NOMO-1 (cell line): ENCODE measurements at regions not wholly inside any gene's neighbourhood (a gene's known extent, or its start where the extent isn't known, plus 50 kb on each side); places are given as distances from the start of the nearest gene placed in this dataset.

Experiments
- DNase-seq, 2 experiments: peaks; one replicate each; lab custom pipeline; 2025; ENCODE audit not compliant: unreplicated experiment in 2 of 2; lab: John Stamatoyannopoulos, UW

DNA sequence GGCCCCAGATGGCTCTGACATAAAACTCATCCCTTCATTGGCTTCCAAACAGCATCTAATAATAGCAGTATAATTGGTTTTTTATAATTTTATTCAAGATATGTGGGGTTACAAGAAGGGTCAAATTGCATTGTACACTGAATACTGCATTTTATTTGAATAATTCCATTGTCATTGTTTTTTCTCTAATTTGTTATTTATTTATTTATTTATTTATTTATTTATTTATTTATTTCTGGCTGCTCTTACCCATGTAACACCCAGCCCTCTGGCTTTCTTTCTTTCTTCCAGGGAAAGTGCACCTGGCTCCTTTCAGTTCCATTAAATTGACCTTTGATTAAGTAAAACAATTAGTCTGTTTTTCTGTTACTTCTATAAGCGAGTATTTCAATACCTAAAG is 210.1 kb downstream of the CDH9 start:
- no peak for DNase-seq

DNA sequence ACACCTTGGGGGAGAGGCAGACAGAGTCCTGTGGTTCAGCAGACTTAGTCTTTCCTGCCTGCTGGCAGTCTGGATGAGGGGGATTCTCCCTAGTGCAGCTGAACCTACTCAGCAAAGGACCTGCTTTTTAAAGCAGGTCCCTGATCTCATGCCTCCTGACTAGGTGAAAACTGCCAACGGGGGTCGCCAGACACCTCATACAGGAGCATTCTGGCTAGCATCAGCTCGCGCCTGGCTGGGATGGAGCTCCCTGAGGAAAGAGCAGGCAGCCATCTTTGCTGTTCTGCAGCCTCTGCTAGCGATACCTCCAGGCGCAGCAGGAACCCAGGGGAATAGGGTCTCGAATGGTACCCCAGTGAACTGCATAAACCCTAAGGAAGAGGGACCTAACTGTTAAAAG is 225.2 kb downstream of the CDH9 start:
- no peak for DNase-seq

DNA sequence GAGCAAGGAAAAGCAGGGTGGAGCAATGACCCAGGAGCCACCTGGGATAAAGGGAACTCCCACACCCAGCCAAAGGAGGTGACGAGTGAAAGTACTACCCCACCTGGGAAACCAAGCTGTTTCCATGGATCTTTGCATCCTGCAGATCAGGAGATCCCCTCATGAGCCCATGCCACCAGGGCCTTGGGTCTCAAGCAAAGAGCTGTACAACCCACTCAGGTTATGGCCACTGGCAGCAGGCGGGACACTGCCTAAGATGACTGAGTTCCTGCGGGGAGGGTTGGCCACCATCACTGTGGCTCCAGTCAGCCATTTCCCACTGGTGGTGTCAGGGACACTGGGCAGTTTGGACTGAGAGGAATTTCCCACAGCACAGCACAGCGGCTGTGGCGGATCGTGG is 225.7 kb downstream of the CDH9 start:
- no peak for DNase-seq

DNA sequence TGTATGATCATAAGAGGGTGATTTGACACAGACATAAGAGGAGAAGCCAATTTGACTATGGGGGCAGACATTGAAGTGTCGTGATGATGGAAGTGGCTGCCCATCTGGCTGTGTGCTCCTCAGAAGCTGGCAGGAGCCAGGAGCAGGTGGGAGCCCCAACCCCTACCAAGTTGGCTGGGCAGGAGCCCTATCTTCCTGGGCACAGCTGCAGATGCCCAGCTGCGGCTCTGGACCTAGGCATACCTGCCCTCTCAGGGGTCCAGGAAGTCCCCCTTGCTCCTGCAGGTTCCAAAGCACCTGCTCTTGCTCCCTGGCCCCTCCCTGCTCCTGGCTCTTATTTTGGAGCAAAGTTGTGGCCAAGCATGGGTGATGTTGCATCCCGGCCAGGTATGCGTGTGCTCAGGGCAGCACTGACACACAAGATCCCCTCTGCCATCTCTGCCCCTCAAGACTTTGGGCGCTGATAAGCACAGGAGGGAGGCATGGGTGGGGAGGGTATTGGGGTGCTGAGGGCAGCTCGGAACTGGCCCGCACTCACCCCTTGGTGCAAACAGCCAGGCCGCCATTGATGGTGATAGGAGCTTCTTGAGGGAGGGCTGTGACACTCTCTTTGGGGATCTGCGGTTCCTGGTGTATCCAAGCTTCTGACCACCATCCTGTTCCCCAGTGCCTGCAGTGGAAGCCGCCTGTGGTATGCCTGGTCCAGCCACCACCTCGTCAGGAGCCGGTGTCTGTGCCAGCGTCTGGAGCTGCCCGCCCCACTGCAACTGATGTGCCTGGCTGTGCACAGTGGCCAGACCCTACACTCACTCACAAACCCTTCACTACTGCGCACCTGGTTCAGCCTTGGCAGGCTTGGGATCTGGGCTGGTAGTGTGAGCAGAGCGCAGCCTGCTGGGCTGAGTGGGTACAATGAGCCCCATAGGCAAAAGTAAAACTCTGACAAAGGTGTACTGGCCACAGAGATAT is 230.9 kb downstream of the CDH9 start:
- DNase-seq, result no peak

DNA sequence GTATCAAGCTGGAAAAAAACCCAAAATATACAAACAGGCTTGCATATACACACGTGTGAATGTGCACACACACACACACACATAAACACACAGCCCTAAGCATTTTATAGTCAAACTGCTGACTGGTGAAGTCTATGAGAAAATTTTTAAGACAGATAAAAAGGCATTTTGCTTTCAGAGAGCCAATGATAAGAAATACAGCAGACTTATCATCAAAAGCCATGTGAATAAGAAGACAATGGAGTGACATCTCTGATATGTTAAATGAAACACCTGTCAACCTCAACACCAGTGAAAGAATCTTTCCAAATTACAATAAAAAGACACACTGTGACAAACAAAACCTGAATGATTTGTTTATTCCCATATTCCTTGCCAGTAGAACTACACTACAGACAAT is 233.3 kb downstream of the CDH9 start:
- DNase-seq, result no peak

DNA sequence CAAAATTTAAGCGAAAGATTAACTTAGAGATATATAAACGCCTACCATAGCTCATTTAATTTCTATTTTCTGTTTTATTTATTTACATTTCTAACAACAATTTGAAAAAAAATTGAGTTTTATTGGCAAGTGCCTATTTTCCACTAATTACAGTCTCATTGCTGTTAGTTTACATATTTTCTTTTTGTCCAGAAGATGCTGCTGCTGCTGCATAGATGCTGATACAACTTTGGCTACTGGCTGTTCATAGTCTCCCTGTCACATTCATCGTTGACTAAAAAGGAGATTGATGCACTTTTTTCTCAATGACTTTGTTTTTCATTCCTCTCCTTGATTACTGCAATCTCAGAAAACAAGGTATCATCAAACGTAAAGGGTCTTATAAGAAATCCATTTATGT is 235.4 kb downstream of the CDH9 start:
- DNase-seq, result no peak

DNA sequence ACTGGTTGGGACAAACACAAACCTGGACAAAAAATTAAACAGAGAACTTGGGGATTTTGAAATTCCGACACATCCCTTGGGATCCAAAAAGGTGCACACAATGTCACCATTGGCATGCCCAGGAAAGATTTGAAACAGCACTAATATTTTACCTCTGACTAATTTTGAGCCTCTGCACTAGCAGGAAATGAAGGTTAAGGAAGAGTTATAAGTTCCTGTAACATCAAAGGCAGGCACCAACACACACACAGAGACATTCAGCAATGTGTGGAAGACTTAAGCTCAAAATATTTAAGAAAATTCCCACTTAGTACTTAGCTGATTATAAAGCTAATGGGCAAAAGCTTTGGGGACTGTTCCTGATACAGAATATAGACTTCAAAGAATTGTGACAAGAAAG is 247.0 kb downstream of the CDH9 start:
- no peak for DNase-seq

DNA sequence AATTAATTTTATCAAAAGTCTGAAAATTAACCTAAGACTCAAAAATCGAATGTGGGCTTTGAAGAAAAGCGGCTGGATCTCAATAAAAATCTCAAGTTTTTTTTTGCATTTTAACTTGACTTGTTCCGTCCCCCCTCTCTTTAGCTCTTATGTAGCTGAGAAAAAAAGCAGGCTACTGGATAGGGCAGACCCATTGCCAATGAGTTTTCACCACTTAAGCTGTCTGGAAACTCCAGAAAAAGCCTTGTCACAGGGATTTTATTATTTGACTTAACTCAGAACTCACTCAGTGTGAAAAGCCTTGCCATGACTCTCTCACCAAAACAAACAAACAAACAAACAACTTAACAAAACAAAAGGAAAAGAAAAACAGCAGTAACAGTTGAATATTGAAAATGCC is 247.4 kb downstream of the CDH9 start:
- no peak for DNase-seq

DNA sequence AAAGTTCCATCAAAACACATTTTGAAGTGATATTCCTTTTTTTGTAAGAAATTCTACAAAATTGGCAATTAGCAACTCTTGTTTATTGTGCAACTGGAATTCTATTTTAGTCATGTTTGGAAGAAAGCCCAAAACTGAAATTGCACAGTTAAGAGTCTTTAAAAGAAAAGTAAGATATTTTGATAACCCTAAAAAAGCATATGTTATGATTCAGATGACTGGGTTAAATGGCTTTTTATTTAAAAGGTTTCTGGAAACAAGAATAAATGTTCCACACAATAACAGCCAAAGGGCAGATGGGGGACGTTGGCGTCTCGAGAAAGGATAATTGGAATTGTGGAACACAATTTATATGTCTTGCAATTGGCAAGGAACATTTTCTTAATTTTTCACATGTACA is 275.2 kb downstream of the CDH9 start:
- no peak for DNase-seq

DNA sequence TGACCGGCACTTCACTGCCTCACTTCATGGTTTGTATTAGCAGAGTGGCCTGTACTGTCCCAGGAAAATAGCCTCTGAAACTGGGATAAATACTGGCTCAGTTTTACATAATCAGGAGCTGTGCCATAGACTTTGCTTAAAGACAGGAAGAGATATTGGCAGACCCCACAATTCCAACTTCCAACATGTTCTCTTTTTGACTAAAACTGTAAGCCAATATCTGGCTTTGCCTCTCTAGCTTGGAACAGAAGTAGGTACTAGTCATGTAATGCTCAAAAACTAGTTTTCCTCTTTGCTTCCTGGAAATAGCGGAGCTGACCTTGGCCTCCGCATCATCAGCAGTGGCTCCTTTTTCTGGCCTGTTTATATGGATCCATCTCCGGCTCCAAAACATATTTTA is 276.9 kb downstream of the CDH9 start:
- no peak for DNase-seq

DNA sequence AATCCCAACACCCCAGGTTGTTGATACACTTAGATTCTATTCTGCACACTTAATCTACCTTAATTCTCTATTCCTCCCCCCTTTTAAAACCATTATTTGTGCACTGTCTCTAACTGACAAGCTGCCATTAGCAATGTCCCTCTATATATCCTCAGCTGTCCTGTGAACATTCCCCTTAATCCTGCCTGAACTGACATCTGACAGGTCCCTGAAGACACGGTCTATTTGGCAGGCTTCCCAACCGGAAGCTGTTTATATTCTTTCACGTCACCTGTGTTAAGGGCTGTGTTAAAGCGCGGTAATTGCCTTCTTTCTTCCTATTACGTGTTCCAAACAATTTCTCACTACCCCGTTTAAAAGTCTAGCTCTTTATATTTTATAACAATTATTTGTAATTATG is 277.3 kb downstream of the CDH9 start:
- no peak for DNase-seq

DNA sequence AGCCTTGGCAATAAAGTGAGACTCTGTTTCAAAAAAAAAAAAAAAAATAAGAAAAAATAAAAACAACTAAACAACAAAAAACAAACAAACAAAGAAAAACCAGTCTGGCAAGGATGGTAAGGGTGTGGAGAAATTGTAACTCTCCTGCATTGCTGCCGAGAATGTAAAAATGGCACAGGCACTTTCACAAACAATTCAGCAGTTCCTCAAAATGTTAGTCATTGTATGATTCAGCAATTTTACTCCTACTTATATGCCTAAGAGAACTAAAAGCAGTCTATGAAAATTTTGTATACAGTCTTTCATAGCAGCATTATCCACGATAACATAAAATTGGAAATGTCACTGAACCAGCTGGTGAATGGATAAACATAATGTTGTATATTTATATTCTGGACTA is 280.4 kb downstream of the CDH9 start:
- DNase-seq, result peak; percentile 89 to 98

DNA sequence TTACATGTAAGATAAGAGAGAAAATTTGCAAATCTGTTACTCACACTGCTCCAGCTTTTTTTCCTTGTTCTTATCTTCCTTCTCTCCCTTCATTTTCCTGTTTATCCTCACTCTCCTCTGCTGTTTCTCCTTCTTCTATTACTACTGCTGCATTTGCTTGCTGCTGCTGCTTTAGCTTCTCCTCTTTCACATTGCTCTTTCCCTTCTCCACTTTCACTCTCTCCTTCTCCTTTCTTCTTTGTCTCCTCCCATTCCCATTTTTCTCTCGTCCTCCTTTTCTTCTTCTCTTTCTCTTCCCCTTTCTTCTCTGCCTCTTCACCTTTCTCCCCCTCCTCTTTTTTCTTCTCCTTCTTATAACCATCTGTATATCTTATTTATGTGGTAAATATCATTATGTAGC is 288.6 kb downstream of the CDH9 start:
- DNase-seq, result no peak

DNA sequence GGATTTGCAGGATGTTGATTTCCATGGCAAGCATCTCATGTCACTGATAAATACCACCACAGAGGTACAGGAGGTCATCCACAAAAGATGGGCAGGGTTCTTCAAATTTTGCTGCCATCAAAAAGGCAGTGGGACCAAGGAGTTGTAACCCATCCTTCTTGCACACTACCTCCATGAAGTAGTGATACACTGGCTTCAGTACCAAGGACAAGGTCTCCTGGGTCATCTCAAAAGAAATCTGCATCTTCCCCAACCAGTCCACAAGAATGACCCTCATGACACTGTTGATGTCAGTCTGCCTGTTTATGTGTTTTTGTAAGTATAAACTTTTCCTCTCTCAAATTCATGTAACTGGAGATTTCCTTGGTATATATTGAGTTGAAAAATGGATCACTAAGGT is 298.2 kb downstream of the CDH9 start:
- no peak for DNase-seq

DNA sequence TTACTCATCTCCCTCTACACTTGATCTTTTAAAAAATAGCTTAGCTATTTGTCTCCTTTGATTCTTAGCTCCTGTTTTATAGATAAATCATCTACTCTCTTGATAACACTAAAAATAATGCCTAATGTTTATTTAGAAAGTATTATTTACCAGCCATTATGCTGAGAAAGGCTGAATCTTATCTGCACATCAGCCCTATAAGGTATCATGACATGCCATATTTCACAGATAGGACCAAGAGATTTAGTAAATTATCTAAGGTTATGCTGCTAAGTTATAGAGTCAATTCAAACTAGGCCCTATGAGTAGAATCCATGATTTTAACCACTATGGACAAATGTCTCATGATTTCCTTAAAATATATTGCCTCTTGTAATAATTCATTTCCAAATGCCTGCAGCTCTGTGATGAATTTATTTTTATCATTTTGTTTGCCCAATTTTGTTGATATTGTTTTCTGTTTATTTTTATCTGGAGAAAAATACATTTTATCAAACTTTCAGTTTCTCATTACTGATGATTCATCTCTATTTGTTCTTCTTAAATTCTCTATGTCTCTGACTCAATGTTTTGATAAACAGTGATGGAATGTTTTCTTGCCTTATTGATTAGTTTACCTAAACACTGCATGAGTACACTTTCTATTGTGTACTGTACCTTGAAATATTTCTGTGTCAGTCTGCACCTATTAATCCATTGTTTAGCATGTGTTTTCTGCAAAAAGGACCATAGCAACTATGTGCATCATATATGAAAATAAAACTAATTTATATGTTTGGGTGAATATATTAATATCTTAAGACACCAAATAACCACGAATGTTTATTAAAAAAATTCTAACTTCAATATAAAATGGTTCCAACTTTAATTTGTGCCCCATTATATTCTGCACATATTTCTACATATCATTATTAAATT is 300.8 kb downstream of the CDH9 start:
- no peak for DNase-seq

DNA sequence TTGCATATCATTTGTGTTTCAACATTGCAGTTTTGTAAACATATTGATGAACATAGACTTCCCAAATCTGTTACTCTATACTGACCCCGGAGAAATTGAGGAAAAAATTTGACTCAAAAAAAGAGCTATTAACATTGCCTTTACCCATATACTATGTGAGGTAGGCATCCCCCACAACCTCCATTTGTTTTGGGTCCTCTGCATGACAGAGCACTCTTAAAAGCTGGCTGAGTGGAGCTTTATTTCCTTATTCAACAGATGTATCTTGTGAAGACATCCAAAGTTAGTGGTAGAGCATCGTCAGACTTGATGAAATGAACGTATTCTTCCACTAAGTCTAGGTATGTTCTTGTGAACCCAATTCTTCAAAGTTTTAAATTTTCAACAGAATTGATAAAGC is 310.5 kb downstream of the CDH9 start:
- no peak for DNase-seq

DNA sequence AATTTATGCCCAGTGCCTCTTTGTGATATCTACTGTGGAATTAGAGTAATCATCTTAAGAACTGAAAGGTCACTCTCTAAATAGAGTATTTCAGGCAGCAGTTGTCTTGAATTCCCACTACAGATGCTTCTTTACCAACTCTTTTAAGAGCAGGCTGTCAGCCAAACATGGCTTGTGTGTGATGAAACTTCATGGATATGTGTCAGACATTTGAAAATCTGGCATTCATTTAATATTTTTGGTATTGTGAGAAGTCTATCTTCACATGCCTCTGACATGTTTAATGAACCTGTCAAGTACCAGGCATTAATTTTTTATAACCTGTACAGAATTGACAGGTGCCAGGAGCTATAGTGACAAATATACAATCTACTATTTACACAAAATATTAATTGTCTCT is 318.6 kb downstream of the CDH9 start:
- no peak for DNase-seq

DNA sequence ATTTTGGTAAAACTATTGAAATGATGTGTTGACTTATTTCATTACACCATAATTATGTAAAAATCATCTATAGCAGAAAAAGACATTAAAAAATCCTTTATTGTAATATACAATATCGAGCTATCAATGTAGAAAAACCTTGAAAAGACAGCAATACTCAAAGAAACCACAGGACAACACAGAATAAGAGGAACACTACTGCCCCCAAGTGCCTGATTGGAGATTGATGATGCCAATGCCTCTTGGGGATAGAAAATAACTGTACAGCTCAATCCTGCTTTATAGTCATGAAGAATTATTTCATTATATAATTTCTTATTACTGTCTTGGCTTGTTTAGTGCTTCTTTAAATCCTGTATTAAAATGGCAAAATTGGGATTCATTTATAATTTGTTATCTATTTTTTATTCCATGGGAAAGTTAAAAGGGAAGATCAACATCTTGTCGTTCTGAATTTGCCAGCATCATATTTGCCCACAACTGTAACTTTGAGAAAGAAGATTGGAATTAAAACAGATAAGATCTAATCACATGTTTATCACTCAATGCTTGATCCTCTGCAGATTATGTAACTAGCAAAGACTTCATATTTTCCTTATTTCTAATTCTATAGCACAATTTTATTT is 337.5 kb downstream of the CDH9 start:
- DNase-seq, result peak; percentile 23 to 79

DNA sequence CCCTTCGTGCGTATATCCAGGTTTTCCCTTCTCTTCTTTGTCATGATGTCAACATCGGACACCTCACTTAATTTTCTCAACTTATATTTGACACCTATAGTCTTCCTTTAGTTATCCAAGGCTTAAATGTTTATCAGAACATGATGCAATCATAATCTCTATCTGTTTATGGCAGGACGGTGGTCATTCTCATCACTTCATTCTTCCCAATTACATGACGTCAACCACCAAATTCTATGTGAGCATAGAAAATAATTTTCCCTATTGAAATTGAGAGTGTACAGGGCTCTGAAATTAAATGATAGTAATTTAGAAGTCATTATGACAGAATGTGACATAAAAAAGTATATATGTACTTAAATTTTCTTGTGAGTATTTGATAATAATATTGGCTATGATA is 345.4 kb downstream of the CDH9 start:
- DNase-seq, result no peak

DNA sequence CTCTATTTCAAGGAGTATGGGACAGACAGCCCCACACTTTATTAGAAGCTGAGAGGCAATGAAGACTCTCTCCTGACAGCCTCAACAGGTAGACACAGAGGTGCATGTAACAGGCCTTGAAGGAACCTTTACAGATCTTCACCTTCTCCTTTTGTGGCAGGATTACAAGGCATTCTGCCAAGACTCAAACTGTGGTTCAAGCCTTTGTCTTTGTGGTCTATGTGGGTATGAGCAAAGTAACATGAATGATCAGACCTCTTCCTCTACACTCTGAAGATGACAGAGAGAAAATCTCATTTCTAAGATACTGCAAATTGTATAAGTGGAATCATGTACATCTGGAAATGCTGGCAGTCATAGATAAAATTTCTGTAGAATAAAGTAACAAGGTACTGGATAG is 346.9 kb downstream of the CDH9 start:
- no peak for DNase-seq

DNA sequence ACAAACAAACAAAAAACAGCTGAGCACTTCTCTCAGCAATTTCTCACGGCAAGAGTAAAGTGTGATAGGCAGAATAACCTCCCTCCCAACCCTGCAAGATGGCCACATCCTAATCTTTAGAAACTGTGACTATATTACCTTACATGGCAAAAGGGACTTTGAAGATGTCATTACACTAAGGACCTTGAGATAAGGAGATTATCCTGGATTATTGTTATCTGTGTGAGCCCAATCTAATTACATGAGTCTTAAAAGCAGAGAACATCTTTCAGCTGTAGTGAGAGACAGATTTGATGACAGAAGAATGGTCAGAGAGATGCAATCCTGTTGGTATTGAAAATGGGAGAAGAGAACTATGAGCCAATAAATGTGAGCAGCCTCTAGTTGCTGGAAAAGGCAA is 347.9 kb downstream of the CDH9 start:
- DNase-seq, result no peak
